GM10248 (cell line): ENCODE measurements at regions not wholly inside any gene's neighbourhood (a gene's known extent, or its start where the extent isn't known, plus 50 kb on each side); places are given as distances from the start of the nearest gene placed in this dataset.

Source experiments
- CTCF ChIA-PET: fragments of 300-600 bp; sonication (Branson Sonifier 250); formaldehyde crosslinking; extraction: SDS; loops from one replicate; lab custom pipeline; 2021; ENCODE audit warnings: antibody characterized with exemption; lab: Yijun Ruan, JAX
- POLR2A ChIA-PET: fragments of 350-650 bp; sonication (Branson Sonifier 250); formaldehyde crosslinking; extraction: SDS; loops from one replicate; lab custom pipeline; 2020; ENCODE audit warnings: antibody characterized with exemption; lab: Yijun Ruan, JAX
- DNase-seq: peaks from one replicate; pipeline ENCODE4 v3.0.0; 2012; ENCODE audit errors: extremely low spot score
- CTCF ChIP-seq: IDR thresholded peaks from 2 replicates; pipeline ENCODE4 v1.5.1; 2012; ENCODE audit warnings: mild to moderate bottlenecking, low read depth; ENCODE audit errors: extremely low read depth, missing control alignments, control extremely low read depth

- ChIA-PET POLR2A (no interaction called here), CTCF (no interaction called here)
- DNase-seq: no peak
- TF ChIP-seq CTCF: no peak
Observed at GRCh38 chr10:56785292-56785691, 424.2 kb upstream of the ZWINT start.

- no peak for TF ChIP-seq CTCF
- no peak for DNase-seq
- POLR2A ChIA-PET: no interaction called here
- CTCF ChIA-PET: interaction anchor here (1.3 to 2.5 kb wide), 2 partner anchors 12 to 29 kb away, joined by 3 to 10 read pairs; no protein-coding TSS in a partner anchor
Observed at GRCh38 chr10:56782503-56782902, 421.4 kb upstream of the ZWINT start.

- ChIA-PET POLR2A (no interaction called here), CTCF (interaction anchor here (1.2 kb wide), 1 partner anchor 25 kb away, joined by 3 read pairs; no protein-coding TSS in a partner anchor)
- no peak for TF ChIP-seq CTCF
Observed at GRCh38 chr10:56771343-56771742, 410.3 kb upstream of the ZWINT start.

GRCh38 chr10:56763090-56763489 is 402.0 kb upstream of the ZWINT start:
- CTCF ChIA-PET: interaction anchor here (1.1 kb wide), 1 partner anchor 11 kb away, joined by 4 read pairs; no protein-coding TSS in a partner anchor
- POLR2A ChIA-PET: no interaction called here
- DNase-seq: no peak
- TF ChIP-seq CTCF: no peak

More at GRCh38 chr10:56771343-56771742, 410.3 kb upstream of the ZWINT start:
- DNase-seq: no peak

GRCh38 chr10:56745490-56745889 is 384.4 kb upstream of the ZWINT start:
- DNase-seq: no peak
- ChIA-PET CTCF (interaction anchor here (0.7 to 1.2 kb wide), 2 partner anchors 26 to 32 kb away, joined by 3 read pairs; no protein-coding TSS in a partner anchor), POLR2A (no interaction called here)
- no peak for TF ChIP-seq CTCF

- ChIA-PET POLR2A (no interaction called here), CTCF (no interaction called here)
- TF ChIP-seq CTCF: no peak
- no peak for DNase-seq
Observed at GRCh38 chr10:56728349-56728748, 367.3 kb upstream of the ZWINT start.
